H9 (cell line): ENCODE measurements at regions not wholly inside any gene's neighbourhood (a gene's known extent, or its start where the extent isn't known, plus 50 kb on each side); places are given as distances from the start of the nearest gene placed in this dataset.

Experiments
- DNase-seq: peaks from one replicate; pipeline ENCODE4 v3.0.0-alpha.2; 2017
- H2AFZ ChIP-seq: one replicate; pipeline ENCODE4 v1.6.1; 2013; ENCODE audit warnings: mild to moderate bottlenecking, low read length, control low read depth, moderate library complexity
- H2AK5ac ChIP-seq: 2 replicates; pipeline ENCODE4 v1.6.1; 2013; ENCODE audit warnings: low read length, control low read depth, mixed read lengths; ENCODE audit not compliant: insufficient read length
- H2BK120ac ChIP-seq: one replicate; pipeline ENCODE4 v1.6.1; 2013; ENCODE audit warnings: low read depth, mild to moderate bottlenecking, low read length, control low read depth, inconsistent platforms; ENCODE audit not compliant: poor library complexity, severe bottlenecking
- H2BK12ac ChIP-seq: 2 replicates; pipeline ENCODE4 v1.6.1; 2013; ENCODE audit warnings: low read length, control low read depth, mixed read lengths, low read depth; ENCODE audit not compliant: insufficient read length
- H2BK15ac ChIP-seq: 2 replicates; pipeline ENCODE4 v1.6.1; 2013; ENCODE audit warnings: low read depth, low read length, control low read depth
- H2BK20ac ChIP-seq: one replicate; pipeline ENCODE4 v1.6.1; 2013; ENCODE audit warnings: low read depth, mild to moderate bottlenecking, low read length, control low read depth, inconsistent platforms; ENCODE audit not compliant: poor library complexity, severe bottlenecking
- H2BK5ac ChIP-seq: 2 replicates; pipeline ENCODE4 v1.6.1; 2013; ENCODE audit warnings: low read length, control low read depth, mixed read lengths; ENCODE audit not compliant: insufficient read length
- H3K14ac ChIP-seq: 2 replicates; pipeline ENCODE4 v1.6.1; 2013; ENCODE audit warnings: low read length, control low read depth; ENCODE audit not compliant: insufficient read depth
- H3K18ac ChIP-seq: 2 replicates; pipeline ENCODE4 v1.6.1; 2013; ENCODE audit warnings: low read depth, mild to moderate bottlenecking, mixed read lengths, low read length, control low read depth; ENCODE audit not compliant: insufficient read length
- H3K23ac ChIP-seq: 2 replicates; pipeline ENCODE4 v1.6.1; 2013; ENCODE audit warnings: low read length, control low read depth, mixed read lengths, low read depth; ENCODE audit not compliant: insufficient read length
- H3K23me2 ChIP-seq: 2 replicates; pipeline ENCODE4 v1.6.1; 2013; ENCODE audit warnings: low read depth, mild to moderate bottlenecking, mixed read lengths, low read length, control low read depth; ENCODE audit not compliant: insufficient read length, poor library complexity, severe bottlenecking
- H3K27ac ChIP-seq: 2 replicates; pipeline ENCODE4 v1.5.1; 2013; ENCODE audit warnings: low read length, control low read depth, mixed read lengths, low read depth; ENCODE audit not compliant: insufficient read length
- H3K27me3 ChIP-seq: 2 replicates; pipeline ENCODE4 v1.6.1; 2013; ENCODE audit warnings: low read length, control low read depth, inconsistent platforms; ENCODE audit not compliant: insufficient read depth
- H3K4ac ChIP-seq: 2 replicates; pipeline ENCODE4 v1.6.1; 2013; ENCODE audit warnings: low read depth, mild to moderate bottlenecking, control low read depth, inconsistent platforms, low read length, moderate library complexity
- H3K4me1 ChIP-seq: 2 replicates; pipeline ENCODE4 v1.6.1; 2013; ENCODE audit warnings: low read length, control low read depth, inconsistent platforms; ENCODE audit not compliant: insufficient read depth
- H3K4me2 ChIP-seq: 2 replicates; pipeline ENCODE4 v1.6.1; 2013; ENCODE audit warnings: low read length, control low read depth, mixed read lengths; ENCODE audit not compliant: insufficient read length, insufficient read depth
- H3K56ac ChIP-seq: 2 replicates; pipeline ENCODE4 v1.6.1; 2013; ENCODE audit warnings: low read depth, mild to moderate bottlenecking, mixed read lengths, low read length, control low read depth; ENCODE audit not compliant: insufficient read length
- H3K79me1 ChIP-seq: 2 replicates; pipeline ENCODE4 v1.6.1; 2013; ENCODE audit warnings: low read depth, mild to moderate bottlenecking, moderate library complexity, low read length, control low read depth, inconsistent platforms; ENCODE audit not compliant: insufficient read depth, poor library complexity, severe bottlenecking
- H3K79me2 ChIP-seq: 2 replicates; pipeline ENCODE4 v1.6.1; 2013; ENCODE audit warnings: low read length, control low read depth, inconsistent platforms; ENCODE audit not compliant: insufficient read depth
- H3K9ac ChIP-seq: 2 replicates; pipeline ENCODE4 v1.6.1; 2013; ENCODE audit warnings: low read length, control low read depth, mixed read lengths; ENCODE audit not compliant: insufficient read length; ENCODE audit errors: extremely low read depth
- H3K9me3 ChIP-seq: one replicate; pipeline ENCODE4 v1.6.1; 2013; ENCODE audit warnings: low read depth, low read length, inconsistent platforms; ENCODE audit not compliant: control insufficient read depth
- H3T11ph ChIP-seq: one replicate; pipeline ENCODE4 v1.6.1; 2013; ENCODE audit warnings: mild to moderate bottlenecking, low read length, control low read depth, inconsistent platforms
- H4K20me1 ChIP-seq: one replicate; pipeline ENCODE4 v1.6.1; 2013; ENCODE audit not compliant: control insufficient read depth, insufficient read length, insufficient read depth
- H4K5ac ChIP-seq: 2 replicates; pipeline ENCODE4 v1.6.1; 2013; ENCODE audit warnings: low read depth, mild to moderate bottlenecking, mixed read lengths, low read length, control low read depth; ENCODE audit not compliant: insufficient read length
- H4K8ac ChIP-seq: replicated peaks from 2 replicates; pipeline ENCODE4 v1.6.1; 2013; ENCODE audit warnings: low read length, control low read depth, mixed read lengths, low read depth; ENCODE audit not compliant: insufficient read length
- H4K91ac ChIP-seq: 2 replicates; pipeline ENCODE4 v1.6.1; 2013; ENCODE audit warnings: low read depth, mild to moderate bottlenecking, moderate library complexity, mixed read lengths, low read length, control low read depth; ENCODE audit not compliant: insufficient read length
- H3K27ac Mint-ChIP-seq, 3 experiments: 2 replicates in 2 of 3; 3 replicates in 1 of 3; pipeline ENCODE4 v1.8.0; 2020 to 2021; ENCODE audit warnings: mixed read lengths in 3 of 3, mild to moderate bottlenecking in 1 of 3, moderate library complexity in 1 of 3
- H3K27me3 Mint-ChIP-seq: 2 replicates; pipeline ENCODE4 v1.8.0; 2021; ENCODE audit warnings: low read depth, mild to moderate bottlenecking, moderate library complexity, mixed read lengths
- H3K36me3 Mint-ChIP-seq, 3 experiments: 2 replicates in 2 of 3; 3 replicates in 1 of 3; pipeline ENCODE4 v1.8.0; 2020 to 2021; ENCODE audit warnings: low read depth in 3 of 3, mixed read lengths in 3 of 3; ENCODE audit not compliant: insufficient read depth in 1 of 3
- H3K4me1 Mint-ChIP-seq, 2 experiments: 2 replicates each; pipeline ENCODE4 v1.8.0; 2020; ENCODE audit warnings: mixed read lengths in 2 of 2
- H3K4me3 Mint-ChIP-seq, 2 experiments: 2 replicates in 1 of 2; 3 replicates in 1 of 2; pipeline ENCODE4 v1.8.0; 2020 to 2021; ENCODE audit warnings: mild to moderate bottlenecking in 2 of 2, mixed read lengths in 2 of 2, moderate library complexity in 1 of 2
- H3K9me3 Mint-ChIP-seq, 2 experiments: 2 replicates in 1 of 2; 3 replicates in 1 of 2; pipeline ENCODE4 v1.8.0; 2020; ENCODE audit warnings: mild to moderate bottlenecking in 2 of 2, mixed read lengths in 2 of 2, moderate library complexity in 1 of 2
- WGBS: extraction: QIAGEN DNeasy Blood & Tissue Kit; methylation state at CpG from one replicate; pipeline ENCODE4 v1.1.7; 2013; ENCODE audit warnings: missing lambda C conversion rate, low lambda C conversion rate, mixed read lengths; ENCODE audit not compliant: insufficient read length; ENCODE audit errors: extremely low coverage; 5-methylcytosine and 5-hydroxymethylcytosine counted together
- TF ChIP-seq, protein P1 (sequence below): fragments of 200-600 bp; sonication (generic); conservative IDR thresholded peaks from 3 replicates; pipeline ENCODE4 v1.8.0; 2021; ENCODE audit warnings: antibody characterized with exemption, mild to moderate bottlenecking

DNA sequence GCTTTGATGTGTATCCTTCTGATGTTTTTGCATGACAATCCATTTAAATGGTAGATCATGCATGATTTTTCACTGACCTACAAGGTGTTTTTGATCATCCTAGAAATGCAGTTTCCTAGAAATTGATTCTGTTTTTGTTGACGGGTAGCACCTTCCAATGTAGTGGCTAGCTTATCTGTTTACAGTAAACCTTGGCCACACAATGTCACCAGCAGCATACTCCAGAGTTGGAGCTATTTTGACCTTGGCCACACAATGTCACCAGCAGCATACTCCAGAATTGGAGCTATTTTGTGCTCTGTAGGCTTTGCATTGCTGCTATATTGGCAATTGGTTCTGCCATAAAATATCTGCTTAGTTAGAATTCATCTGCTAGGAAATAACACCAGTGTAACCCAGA lies 74.6 kb upstream of the NAA20 start:
- H3K14ac ChIP-seq: no peak overlapping the region
- no peak overlapping the region for H2AK5ac ChIP-seq
- no peak overlapping the region for H3T11ph ChIP-seq
- H3K23me2 ChIP-seq: no peaks in the 10 kb centered on the region
- H3K4me1 ChIP-seq: no peaks in the 10 kb centered on the region
- no peak overlapping the region for H2BK20ac ChIP-seq
- no peaks in the 10 kb centered on the region for H3K9me3 ChIP-seq
- TF ChIP-seq, protein P1, sequence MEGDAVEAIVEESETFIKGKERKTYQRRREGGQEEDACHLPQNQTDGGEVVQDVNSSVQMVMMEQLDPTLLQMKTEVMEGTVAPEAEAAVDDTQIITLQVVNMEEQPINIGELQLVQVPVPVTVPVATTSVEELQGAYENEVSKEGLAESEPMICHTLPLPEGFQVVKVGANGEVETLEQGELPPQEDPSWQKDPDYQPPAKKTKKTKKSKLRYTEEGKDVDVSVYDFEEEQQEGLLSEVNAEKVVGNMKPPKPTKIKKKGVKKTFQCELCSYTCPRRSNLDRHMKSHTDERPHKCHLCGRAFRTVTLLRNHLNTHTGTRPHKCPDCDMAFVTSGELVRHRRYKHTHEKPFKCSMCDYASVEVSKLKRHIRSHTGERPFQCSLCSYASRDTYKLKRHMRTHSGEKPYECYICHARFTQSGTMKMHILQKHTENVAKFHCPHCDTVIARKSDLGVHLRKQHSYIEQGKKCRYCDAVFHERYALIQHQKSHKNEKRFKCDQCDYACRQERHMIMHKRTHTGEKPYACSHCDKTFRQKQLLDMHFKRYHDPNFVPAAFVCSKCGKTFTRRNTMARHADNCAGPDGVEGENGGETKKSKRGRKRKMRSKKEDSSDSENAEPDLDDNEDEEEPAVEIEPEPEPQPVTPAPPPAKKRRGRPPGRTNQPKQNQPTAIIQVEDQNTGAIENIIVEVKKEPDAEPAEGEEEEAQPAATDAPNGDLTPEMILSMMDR: no peak
- no peak overlapping the region for H2BK15ac ChIP-seq
- H4K20me1 ChIP-seq: no peaks in the 10 kb centered on the region
- H3K27me3 ChIP-seq: no peaks in the 10 kb centered on the region
- no peak overlapping the region for H2BK120ac ChIP-seq
- WGBS: no CpG with 5 or more reads among the region's 1 CpG
- H2BK5ac ChIP-seq: no peak overlapping the region
- H3K23ac ChIP-seq: no peak overlapping the region
- Mint-ChIP-seq H3K27me3 (no peaks in the 10 kb centered on the region; the same call in 1 of the 2 replicates), H3K27ac (no peak overlapping the region), H3K9me3 (no peaks in the 10 kb centered on the region), H3K36me3 (no peaks in the 10 kb centered on the region), H3K4me1 (peaks cover under 1 to 4% of the 10 kb centered on the region in 2 experiments; a peak in 1 of 4 replicates), H3K4me3 (no peak overlapping the region)
- no peak overlapping the region for H2BK12ac ChIP-seq
- H4K91ac ChIP-seq: no peak overlapping the region
- H3K56ac ChIP-seq: no peak overlapping the region
- no peak overlapping the region for H4K8ac ChIP-seq
- no peak overlapping the region for H3K4ac ChIP-seq
- H3K27ac ChIP-seq: no peak overlapping the region
- H4K5ac ChIP-seq: no peak overlapping the region
- no peak overlapping the region for H3K18ac ChIP-seq
- no peak overlapping the region for H3K9ac ChIP-seq
- no peak for DNase-seq
- no peak overlapping the region for H2AFZ ChIP-seq
- no peak overlapping the region for H3K4me2 ChIP-seq
- H3K79me1 ChIP-seq: no peaks in the 10 kb centered on the region
- no peaks in the 10 kb centered on the region for H3K79me2 ChIP-seq
